CD1c-positive myeloid dendritic cell (primary cell): ENCODE measurements at regions not wholly inside any gene's neighbourhood (a gene's known extent, or its start where the extent isn't known, plus 50 kb on each side); places are given as distances from the start of the nearest gene placed in this dataset.
"Not testable (repeated sequence)": the region's sequence is repeated elsewhere in the genome, so short reads cannot be mapped to it uniquely, and the experiment has no call there.

Experiments used
- DNase-seq: peaks from one replicate; pipeline ENCODE4 v3.0.0-alpha.2; 2016; ENCODE audit errors: extremely low spot score

GRCh38 chrX:27404366-27404765 is 58.8 kb downstream of the PPP4R3C start:
- no peak for DNase-seq

- no peak for DNase-seq
Observed at GRCh38 chrX:27399146-27399456, 64.0 kb downstream of the PPP4R3C start.

GRCh38 chrX:27391623-27392022 is 71.5 kb downstream of the PPP4R3C start:
- DNase-seq, result no peak

DNA sequence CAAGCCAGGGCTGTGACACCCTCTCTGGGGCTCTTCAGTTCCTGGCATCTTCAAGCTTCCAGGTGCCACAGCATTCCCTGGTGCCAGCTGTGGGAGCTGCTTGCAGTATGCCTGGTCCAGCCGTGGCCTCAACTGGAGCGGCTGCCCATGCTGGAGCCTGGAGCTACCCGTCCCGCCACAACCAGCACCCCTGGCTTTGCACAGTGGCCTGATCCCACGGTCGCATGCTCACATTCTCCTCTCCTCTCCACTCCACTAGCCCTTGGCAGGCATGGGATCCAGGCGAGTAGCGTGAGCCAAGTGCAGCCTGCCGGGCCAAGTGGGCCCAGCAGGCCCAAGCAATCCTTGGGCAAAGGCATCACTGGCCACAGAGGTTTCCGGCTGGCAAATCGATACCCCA is 81.7 kb downstream of the PPP4R3C start:
- DNase-seq, result no peak

DNA sequence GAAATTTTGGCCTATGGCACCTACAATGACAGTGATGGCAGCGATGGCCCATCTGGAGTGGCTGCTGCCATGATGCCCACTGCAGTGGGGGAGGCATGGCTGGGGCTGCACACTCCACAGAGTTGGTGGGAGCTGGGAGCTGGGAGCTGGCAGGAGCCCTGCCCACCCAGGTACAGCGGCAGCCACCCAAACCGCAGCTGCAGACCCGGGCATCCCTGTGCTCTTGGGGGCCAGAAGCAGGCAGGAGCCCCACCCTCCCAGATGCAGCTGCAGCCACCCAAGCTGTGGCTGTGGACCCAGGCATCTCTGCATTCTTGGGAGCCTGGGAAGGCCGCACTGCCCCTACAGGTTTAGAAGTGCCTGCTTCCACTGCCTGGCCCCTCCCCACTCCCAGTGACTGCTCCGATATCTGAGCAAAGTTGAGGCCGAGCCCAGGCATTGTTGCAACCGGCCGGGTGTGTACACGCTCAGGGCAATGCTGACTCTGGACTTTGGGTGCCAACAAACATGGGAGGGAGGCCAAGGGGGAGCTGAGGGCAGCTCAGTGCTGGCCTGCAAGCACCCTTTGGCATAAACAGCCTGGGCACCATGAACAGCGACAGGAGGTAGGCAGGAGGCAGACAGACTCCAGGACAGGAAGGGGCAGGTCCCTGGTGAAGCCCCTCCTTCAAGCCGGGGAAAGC is 82.8 kb downstream of the PPP4R3C start:
- no peak for DNase-seq

- no peak for DNase-seq
Observed at GRCh38 chrX:27354021-27354420, 109.1 kb downstream of the PPP4R3C start.

DNA sequence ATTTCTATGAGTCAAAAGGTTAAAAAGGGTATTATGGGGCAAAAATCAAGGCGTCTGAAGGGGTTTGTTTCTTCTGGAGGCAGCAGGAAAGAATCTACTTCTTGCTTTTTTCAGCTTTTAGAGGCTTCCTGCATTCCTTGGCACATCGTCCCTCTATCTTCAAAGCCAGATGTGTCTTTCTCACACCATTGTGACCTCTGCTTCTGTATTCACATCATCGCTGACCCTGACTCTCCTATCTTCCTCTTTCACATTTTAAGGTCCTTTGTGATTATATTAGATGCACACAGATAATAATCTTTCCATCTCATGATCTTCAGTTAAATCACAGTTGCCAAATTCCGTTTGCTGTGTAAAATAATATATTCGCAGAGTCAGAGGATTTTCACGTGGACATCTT is 112.7 kb downstream of the PPP4R3C start:
- no peak for DNase-seq

- peak; percentile 50 for DNase-seq
Observed at GRCh38 chrX:27336466-27337091, 126.6 kb downstream of the PPP4R3C start.

DNA sequence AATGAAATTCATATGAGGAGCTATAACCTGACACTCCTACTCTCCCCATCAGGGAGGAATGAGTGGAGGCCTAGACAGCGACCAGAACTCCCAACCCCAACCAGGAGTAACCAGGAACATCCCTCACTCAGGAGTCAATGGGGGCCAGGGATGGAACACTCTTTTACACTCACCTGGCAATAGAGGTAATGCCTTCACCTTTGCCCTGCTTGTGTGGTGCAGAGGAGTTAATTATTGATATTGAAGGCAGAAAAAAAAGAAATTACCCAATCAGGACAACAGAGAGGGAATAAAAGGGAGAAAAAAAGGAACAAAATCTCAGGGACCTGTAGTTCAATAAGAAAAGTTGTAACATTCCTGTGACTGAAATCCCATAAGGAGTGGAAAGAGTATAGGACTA is 141.5 kb downstream of the PPP4R3C start:
- no peak for DNase-seq

DNA sequence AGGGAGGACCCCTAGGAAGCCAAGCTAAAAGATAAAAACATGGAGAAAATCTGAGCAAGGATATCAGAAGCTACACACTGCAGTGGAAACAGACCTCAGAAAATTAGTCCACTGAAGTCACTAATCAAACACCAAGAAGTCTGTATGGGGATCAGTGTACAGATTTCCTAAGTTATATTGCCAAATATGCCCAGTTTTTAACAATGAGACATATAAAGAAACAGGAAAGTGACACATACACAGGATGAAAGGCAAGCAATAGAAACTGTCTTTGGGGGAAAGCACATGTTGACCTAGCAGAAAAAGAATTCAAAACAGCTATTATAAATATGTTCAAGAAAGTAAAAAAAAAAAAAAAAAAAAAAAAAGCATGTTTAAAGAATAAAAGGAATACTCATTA is 153.7 kb downstream of the PPP4R3C start:
- DNase-seq, result no peak

DNA sequence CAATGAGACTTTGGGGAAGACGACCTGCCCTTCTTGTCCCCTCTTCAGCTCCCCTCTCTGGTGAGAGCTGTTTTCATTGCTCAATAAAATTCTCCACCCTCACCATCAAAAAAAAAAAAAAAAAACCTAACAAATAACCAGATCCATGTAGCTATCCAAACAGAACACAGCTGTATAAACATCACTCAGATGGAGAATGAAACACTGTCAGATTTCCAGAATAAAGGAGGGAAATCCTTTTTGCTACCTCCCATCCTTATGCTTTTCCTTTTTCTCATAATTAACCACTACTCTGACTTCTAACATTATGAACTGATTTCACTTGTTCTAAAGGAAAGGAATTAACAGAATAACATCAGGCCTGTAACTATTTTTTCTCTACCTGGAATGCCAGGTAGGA is 155.6 kb downstream of the PPP4R3C start:
- no peak for DNase-seq

DNA sequence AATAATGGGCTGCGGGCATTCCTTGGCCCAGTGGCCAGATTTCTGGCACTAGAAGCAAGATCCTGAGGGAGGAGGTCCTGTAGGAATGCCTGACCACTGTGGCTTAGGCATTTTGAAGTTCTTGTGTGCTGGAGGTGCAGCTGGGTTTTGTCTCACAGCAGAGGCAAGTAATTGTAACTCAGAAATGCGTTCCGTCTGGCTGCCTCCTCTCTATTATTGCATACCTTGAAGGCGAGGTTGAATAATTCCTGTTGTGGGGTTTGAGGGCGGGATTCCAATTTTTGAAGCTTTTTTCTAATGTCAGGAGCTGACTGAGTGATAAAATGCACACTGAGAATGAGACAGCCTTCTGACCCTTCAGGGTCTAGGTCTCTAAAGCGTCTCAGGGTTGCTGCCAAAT is 170.6 kb downstream of the PPP4R3C start:
- DNase-seq, result not testable (repeated sequence)

DNA sequence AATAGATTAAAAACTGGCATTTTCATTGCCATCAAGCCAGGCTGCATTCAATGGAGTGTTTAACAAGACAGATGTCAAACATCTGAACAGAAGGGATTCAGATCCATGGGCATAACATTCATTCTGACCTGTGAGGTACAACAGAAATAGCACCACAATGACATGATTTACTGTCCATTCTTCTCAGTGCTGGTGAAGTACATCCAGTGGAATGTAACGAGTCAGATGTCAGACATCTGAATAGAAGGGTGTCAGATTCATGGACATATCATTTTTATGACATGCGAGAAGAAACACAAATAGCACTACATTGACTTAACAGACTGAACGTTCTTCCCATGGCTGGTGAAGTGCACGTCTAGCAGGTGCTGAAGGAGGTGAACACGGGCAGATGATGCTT is 186.4 kb downstream of the PPP4R3C start:
- DNase-seq, result no peak

GRCh38 chrX:27254656-27255055 is 208.5 kb downstream of the PPP4R3C start:
- DNase-seq, result peak; percentile 52

- DNase-seq, result no peak
Observed at GRCh38 chrX:27251369-27251768, 211.8 kb downstream of the PPP4R3C start.

- DNase-seq, result no peak
Observed at GRCh38 chrX:27242581-27242980, 220.6 kb downstream of the PPP4R3C start.

- no peak for DNase-seq
Observed at GRCh38 chrX:27241981-27242380, 221.2 kb downstream of the PPP4R3C start.

- not testable (repeated sequence) for DNase-seq
Observed at GRCh38 chrX:27240042-27240441, 223.1 kb downstream of the PPP4R3C start.

GRCh38 chrX:27236681-27237080 is 226.5 kb downstream of the PPP4R3C start:
- no peak for DNase-seq

DNA sequence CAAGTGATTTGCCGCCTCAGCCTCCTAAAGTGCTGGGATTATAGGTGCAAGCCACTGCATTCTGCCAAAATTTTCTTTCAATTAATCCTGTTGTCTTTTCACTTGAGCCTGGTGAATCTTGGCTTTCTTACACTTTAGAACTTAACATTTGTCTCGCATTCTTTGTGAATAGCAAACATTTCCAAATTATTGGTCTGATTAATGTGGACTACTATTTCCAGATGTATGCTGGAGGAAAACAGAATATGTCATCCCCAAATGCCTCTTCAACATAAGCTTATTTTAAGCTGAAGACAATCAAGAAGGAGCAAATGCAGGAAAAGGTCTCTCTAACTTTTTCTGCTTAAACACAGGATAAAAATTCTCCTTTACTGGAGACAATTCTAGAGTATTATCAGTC is 233.4 kb downstream of the PPP4R3C start:
- no peak for DNase-seq

GRCh38 chrX:27222661-27223060 is 240.5 kb downstream of the PPP4R3C start:
- DNase-seq, result no peak

- peak; percentile 22 for DNase-seq
Observed at GRCh38 chrX:27186671-27187070, 276.5 kb downstream of the PPP4R3C start.

DNA sequence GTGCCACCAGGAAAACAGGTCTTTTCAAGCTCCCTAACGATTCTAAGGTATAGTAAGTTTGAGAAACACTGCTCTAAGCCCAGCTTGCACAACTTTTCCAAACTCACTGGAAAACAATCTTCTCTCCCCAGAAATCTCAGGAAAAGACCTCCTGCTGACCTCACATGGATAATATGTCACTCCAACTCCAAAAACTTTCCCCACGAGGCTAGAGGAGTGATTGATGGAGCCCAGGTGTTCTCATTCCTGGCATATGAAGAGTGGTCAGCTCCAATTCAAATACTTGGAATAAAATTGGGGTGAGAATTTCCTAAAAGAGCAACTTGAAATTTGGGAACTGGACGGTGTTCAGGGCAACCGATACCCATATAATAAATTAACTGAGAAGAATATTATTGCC is 299.9 kb downstream of the PPP4R3C start:
- DNase-seq, result no peak

- no peak for DNase-seq
Observed at GRCh38 chrX:27162496-27162895, 300.6 kb downstream of the PPP4R3C start.
